ENCODE measurements at regions not wholly inside any gene's neighbourhood (a gene's known extent, or its start where the extent isn't known, plus 50 kb on each side); places are given as distances from the start of the nearest gene placed in this dataset.

DNA sequence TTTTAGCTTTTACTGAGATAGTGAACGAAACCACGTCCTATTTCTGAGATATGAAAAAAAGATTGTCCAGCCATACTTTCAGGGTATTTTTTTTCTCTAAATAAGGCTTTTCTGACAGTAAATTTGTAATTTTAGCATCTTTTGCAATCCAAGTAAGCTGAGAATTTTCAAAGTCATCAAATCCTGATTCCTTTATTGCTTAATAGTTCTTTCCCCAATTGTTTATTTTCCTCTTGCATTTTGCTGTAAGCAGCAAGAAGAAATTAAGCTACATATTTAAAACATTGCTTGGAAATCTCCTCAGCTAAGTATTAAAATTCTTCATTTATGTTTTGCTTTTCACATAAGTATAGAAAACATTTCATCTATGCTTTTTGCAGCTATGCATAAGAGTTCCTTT, 493.3 kb upstream of the CCDC179 start:
- no peak for DNase-seq (ENCODE audit: low spot score)

DNA sequence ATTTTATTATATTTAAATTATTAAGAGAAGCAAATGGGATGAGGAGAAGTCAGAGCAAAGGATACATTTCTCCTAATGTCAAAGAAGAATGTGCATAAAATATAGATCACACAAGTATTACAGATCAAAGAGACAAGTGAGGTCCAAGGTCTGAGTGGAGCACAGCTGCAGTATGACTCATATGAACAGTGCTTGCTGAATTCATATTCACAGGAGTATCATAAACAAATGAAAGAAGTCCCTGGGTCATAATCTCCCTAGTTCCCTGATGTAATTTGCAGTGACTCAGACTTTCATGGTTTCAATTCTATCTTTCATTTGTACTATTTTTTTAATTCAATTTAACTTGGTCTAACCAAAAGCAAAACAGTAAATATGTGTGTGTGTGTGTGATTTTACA, 499.0 kb upstream of the CCDC179 start:
- peak; percentile 60 for DNase-seq (ENCODE audit: low spot score)

DNA sequence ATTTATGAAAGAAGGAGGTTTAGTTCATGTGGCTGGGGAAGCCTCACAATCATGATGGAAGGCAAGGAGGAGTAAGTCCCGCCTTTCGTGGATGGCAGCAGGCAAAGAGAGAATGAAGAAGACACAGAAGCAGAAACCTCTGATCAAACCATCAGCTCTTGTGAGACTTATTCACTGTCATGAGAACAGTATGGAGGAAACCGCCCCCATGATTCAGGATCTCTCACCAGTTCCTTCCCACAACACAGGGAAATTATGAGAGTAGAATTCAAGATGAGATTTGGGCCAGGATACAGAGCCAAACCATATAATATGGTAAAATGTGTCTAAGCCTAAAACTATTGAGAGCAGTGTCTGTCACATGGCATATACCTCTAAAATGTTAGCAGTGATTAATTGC, 503.8 kb upstream of the CCDC179 start:
- no peak for DNase-seq (ENCODE audit: low spot score)

DNA sequence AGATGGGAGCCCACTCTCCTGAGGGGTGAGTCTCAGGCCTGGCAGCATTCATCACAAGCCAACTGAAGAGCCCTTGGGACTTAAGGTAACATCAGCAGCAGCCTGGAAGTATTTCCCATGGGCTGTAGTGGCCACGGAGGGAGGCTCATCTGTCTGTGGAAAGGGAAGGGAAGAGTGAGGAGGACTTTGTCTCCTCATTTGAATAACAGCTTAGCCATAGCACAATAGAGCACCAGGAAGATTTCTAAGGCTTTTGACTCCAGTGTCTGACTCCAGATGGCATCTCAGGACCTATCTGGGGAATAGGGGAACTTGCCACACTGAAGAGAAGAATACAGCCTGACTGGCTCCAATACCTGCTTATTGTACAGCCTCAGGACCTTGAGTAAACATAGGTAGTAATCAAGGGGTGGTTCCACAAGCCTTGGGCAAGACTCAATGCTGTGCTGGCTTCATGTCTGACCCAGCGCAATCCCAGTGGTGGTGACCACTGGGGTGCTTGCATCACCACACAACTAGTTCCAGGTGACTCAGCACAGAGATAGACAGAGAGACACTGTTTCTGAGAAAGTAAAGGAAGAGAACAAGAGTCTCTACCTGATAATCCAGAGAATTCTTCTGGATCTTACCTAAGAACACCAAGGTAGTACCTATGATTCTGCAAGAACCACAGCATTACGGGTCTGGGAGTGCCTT, 510.5 kb upstream of the CCDC179 start:
- DNase-seq (ENCODE audit: low spot score) = no peak

DNA sequence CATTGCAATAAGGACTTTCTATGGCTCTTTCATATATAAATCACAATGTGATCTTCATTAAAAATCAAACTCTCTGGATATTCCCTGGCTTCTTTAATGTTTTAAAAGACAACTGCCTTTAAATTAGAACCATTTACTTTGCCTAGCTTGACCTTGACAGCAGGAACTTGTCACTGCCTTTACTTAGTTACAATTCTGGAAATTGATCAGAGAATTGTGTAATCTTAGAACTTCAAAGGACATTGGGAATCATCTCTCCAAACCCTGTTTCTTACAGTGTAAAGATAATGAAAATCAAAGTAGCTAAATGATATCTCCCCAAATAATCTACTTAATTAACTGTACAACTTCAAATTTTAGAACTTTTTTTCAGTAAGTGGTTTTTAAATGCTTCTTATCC, 517.6 kb upstream of the CCDC179 start:
- DNase-seq (ENCODE audit: low spot score) = no peak

DNA sequence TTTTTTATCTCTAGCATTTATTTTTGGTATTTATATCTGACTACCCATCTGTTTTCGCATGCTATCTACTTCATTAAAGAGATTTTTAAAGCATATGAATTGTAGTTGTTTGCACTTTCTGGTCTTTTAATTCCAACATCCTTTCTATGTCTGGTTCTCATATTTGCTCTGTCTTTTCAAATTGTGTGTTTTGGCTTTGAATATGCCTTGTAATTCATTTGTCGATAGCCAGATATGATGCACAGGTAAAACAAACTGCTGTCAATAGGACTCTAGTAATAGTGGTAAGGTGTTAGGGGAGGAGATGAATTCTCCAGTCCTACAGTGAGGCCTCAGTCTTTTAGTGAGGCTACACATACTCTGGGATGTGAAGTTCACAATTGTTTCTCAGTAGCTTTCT, 530.8 kb upstream of the CCDC179 start:
- DNase-seq (ENCODE audit: low spot score) = no peak

DNA sequence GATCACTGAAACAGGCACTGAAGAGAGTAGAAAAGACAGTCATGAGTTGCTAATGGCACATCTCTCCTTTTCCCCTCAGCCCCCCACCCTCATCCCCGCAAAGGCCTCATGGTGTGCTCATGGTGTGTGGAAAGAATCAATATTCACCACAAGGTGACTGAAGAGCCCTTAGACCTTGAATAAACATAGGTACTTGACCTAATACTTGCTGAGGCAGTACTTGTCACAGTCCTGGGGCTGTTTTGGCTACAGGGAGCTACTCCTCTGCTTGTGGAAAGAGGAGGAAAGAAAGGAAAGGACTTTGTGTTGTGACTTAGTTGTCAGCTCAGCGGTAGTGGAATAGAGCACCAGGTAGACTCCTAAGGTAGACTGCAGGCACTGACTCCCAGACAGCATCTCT, 537.8 kb upstream of the CCDC179 start:
- no peak for DNase-seq (ENCODE audit: low spot score)

DNA sequence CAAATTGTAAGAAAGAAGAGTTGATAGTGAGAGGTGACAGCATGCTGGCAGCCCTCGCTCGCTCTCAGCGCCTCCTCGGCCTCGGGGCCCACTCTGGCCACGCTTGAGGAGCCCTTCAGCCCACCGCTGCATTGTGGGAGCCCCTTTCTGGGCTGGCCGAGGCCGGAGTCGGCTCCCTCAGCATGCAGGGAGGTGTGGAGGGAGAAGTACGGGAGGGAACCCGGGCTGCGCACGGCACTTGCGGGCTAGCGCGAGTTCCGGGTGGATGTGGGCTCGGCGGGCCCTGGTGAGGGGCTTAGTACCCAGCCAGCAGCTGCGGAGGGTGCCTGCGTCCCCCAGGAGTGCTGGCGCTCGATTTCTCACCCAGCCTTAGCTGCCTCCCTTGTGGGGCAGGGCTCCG, 539.7 kb upstream of the CCDC179 start:
- DNase-seq (ENCODE audit: low spot score) = no peak

DNA sequence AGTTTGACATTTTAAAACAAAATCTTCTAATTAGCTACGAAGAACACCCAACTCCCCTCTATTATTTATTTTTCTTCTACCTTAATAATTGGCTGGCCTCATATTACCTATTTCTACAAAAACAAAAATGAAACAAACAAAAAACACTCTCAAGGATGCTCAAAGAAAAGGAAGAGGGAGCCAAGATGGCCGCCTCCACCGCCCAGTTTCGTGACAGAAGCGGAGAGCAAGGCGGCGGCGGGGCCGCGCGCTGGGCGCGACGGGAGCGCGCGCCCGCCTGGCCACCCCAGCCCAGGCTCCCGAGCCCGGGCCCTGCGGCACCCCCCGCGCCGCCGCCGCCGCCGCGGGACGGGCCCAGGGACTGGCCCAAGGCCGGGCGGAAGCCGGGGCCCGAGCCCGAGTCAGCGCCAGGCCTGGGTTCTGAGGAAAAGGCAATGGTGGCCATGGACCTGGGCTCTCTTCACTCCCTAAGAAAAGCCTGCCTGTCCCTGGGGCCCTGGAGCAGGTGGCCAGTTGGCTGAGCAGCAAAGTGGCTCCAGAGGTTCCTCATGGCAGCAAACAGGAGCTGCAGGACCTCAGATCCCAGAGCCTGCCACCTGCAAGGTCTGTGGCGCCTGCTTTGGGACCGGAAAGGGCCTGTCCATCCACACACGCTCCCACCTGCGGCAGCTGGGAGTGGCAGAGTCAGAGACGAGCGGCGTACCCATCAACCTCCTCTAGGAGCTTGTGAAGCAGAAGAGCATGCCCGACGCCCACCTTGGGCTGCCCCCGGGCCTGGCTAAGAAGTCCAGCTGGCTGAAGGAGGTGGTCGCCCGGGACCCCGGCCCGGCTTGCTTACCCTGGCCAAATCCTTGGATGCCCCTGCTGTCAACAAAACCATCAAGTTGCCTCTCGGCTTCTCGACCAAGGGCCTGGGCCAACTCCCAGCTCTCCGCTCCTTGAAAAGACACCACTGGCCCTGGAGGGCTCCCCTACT, 543.2 kb upstream of the CCDC179 start:
- no peak for DNase-seq (ENCODE audit: low spot score)

DNA sequence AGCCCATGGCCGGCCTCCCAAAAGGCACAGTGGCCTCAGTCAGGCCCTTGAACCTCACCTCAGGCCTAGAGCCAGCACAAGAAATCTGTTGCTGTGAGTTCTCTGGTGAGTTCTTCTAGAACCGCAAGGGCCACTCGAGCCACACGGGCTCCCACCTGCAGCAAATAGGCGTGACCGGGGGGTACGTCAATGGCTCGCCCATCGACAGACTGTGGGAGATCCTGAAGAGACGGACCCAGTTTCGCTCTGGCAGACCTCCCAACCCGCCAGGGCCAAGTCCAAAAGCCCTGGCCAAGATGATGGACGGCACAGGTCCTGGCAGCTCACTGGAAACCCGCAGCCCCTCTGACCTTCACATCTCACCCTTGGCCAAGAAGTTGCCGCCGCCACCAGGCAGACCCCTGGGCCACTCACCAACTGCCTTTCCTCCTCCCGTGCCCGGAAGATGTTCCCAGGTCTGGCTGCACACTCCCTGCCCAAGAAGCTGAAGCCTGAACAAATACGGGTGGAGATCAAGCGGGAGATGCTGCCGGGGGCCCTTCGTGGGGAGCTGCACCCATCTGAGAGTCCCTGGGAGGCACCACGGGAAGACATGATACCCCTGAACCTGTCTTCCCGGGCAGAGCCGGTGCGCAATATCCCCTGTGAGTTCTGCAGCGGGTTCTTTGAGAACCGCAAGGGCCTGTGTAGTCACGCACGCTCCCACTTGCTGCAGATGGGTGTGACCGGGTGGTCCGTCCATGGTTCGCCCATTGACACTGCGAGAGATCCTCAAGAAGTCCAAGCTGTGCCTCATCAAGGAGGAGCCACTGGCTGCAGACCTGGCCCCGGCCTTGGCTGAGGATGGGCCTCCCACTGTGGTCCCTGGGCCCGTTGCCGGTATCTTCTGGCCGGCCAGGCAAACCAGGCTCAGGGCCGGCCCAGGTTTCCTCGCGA, 544.2 kb upstream of the CCDC179 start:
- no peak for DNase-seq (ENCODE audit: low spot score)

DNA sequence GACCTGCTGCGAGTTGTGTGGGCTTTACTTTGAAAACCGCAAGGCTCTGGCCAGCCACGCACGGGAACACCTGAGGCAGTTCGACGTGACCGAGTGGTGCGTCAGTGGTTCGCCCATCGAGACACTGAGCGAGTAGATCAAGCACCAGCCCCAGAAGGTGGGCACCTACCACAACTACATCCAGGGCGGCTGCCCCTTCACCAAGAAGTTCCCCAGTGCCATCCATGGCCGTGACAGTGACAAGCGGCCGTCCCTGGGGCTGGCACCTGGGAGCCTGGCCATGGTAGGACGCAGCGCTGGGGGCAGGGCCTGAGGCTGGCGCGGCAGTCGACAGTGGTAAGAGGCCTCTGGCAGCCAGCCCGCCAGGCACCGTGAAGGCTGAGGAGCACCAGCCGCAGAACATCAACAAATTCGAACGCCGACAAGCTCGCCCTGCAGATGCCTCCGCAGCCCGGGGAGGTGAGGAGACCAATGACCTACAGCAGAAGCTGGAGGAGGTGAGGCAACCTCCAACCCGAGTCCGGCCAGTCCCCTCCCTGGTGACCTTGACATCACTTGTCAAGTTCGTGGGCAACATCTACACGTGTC, 545.2 kb upstream of the CCDC179 start:
- DNase-seq (ENCODE audit: low spot score) = no peak

DNA sequence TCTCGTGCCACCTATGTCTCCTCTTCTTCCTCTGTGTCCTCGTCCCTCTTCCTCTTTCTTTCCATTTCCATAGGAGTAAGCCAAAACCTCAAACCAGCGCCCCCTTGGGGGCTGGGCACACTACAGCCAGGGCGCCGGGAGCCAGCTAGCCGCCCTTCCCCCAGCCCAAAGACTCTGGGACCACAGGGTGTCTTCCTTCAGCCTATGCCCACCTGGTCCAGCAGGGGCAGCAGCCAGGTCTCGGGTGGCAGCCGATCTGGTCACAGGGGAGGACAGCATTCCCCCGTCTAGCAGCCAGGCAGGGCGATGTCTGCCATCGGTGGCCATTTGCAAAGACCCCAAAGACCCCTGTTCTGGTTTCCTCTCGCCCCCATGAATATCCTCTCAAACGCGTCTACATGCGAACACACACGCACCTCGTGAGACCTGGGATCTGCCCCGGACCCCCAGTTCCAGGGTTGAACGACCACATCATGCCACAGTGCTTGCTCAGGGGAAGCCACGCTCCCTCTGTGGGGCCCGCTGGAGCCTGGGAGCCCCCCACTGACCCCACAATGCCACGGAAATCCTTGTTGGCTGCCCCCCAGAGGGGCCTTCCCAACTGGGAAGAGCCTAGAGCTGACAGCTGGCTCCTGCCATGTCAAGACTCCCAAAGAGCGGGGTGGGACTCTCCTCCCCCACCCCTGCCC, 546.0 kb upstream of the CCDC179 start:
- DNase-seq (ENCODE audit: low spot score) = no peak

DNA sequence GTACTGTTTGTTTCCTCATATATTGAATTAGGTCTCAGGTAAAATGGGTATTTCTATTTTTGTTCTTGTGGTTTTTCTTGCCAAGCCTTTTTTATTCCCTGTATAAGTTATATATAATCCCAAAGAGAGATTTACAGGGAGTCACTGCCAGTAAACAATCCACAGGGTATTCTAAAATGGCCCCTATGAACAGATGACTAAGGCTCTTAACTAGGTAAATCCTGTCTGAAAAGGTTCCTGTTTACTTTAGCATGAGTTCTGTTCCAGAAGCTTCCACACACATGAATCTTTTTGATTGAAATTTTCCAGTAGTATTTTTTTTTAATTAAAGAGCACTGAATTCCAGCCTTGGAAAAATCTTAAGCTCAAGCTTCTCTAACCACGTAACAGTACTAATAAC, 552.8 kb upstream of the CCDC179 start:
- DNase-seq (ENCODE audit: low spot score) = no peak

DNA sequence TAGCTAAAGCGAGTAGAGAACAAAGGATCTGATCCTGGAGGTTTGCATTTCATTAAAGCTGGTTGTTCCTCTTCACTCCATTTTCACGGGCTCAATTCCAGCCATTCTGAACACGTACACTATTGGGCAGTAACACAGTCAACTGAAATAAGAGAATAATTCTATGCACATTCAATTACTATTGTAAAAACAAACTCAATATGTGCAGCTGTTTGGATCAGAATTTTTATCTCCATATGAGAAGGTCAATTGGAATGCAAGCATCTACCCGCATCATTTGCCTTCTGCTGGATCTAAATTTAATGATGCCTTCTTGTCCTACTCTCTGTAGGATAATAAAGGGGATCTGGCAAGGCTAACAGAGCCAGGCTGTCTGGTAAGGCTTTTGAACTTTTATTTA, 562.8 kb upstream of the CCDC179 start:
- no peak for DNase-seq (ENCODE audit: low spot score)

DNA sequence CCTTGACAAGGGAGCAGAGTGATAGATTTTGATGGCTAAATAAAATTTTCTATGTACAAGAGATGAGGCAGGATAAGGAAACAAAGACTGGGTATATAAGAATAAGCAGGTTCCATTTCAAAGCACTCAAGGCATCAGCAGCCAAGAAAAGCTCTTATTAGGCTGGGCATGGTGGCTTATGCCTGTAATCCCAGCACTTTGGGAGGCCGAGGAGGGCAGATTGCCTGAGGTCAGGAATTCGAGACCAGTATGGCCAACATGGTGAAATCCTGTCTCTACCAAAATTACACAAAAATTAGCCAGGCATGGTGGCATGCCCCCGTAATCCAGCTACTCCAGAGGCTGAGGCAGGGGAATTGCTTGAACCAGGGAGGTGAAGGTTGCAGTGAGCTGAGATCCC, 563.4 kb upstream of the CCDC179 start:
- DNase-seq (ENCODE audit: low spot score) = no peak

DNA sequence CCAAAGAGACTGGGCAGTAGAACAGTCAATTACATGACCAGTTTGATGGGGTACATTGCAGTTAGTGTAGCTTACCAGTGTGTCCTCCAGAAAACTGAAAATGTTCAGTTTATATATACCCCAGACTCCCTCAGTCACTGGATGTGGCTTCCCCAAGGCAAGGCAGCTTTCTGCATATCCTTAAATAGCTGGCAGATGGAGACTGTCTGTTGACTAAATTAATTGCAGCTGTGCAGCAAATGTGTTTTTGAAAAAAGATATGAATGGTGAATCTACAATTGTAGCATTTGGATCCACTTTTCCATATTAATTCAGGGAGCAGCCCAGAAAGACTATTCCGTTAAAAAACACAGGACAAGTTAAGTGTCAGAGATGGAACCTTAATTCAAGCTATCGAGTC, 565.1 kb upstream of the CCDC179 start:
- no peak for DNase-seq (ENCODE audit: low spot score)

DNA sequence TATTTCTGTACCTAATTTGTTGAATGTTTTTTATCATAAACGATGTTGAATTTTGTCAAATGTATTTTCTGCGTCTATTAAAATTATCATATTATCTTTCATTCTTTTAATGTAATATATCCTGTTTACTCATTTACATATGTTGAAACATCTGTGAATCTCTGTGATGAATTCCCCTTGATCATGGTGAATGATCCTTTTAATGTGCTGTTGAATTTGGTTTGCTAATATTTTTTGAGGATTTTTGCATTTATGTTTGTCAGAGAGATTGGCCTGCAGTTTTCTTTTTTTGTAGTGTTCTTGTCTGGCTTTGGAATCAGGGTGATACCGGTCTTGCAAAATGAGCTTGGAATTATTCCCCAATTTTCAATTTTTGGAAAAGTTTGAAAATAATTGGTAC, 569.3 kb upstream of the CCDC179 start:
- no peak for DNase-seq (ENCODE audit: low spot score)

DNA sequence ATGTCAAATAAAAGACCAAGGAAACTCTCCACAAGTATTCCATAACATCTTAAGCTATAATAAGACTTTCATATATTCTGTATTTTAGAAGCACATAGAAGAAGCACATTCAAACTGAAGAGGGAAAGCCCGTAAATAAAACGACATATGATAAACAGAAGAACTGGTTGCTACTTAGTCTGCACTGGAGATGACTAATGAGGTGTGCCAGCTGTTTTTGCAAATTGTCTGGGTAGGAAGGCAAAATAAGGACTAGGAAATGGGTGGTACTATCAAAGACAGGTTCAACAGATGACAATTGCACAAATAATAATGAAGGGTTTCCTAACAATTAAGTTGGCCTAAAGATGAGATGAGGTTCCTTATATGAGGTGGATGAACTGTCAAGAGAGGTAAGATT, 593.2 kb upstream of the CCDC179 start:
- no peak for DNase-seq (ENCODE audit: low spot score)

DNA sequence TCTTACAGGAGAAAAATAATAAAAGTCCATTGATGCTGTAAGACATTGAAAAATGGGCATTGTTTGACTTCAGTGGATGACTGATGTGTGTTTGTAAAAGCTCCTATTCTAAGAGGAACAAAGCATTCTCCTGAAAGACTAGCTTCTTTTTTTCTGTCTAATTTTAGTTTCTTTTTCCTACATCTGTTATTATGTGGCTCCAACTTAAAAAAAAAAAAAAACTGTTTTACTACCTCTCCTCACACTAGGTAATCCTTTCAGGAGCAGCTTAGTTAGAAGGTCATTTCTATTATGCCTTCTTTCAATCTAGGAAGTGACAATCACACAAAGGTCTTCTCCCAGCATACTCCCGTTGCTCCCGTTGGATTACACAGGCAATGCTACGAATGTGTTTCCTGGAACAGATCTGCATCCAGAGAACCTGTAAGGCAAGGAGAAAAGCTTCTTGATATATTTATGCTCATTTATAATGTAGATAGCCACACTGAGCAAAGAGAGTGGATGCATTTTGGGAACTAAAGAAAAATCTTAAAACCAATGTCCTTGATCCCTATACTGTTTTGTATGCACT, 595.1 kb upstream of the CCDC179 start:
- DNase-seq (ENCODE audit: low spot score) = no peak

DNA sequence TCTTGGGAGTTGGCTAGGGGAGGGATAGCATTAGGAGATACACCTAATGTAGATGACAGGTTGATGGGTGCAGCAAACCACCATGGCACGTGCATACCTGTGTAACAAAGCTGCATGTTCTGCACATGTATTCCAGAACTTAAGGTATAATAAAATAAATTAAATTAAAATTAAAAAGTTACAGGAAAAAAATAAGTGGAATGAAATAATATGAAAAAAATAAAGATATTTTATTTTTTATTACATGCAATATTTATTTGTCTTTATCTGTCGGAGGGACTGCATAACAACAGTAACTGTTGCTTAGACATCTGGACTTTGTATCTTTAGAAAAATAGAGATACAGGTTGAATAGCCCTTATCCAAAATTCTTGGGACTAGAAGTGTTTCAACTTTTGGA, 597.4 kb upstream of the CCDC179 start:
- DNase-seq (ENCODE audit: low spot score) = no peak

DNA sequence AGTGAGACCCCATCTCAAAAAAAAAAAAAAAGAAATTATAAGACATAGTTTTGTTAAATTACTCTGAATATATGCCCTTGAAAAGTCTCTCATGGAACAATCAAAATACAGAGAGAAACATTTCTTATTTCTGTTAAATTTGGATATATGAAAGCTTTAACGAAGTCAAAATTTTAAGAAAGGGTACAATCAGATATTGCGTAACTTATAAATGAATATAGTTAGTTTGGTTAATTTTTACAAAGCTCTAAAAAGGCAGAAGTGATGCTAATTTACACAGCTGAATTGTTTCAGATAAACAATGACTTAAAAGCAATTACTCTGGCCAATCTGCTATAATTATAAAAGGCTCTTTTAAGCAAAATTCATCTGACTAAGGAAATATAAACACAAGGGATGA, 611.6 kb upstream of the CCDC179 start:
- DNase-seq (ENCODE audit: low spot score) = no peak

Measured in GM03348 (cell line).